DMS114 treated with DMSO at 0.1 percent for 48 hours (cell line): ENCODE measurements at regions not wholly inside any gene's neighbourhood (a gene's known extent, or its start where the extent isn't known, plus 50 kb on each side); places are given as distances from the start of the nearest gene placed in this dataset.

Source experiments
- DNase-seq: peaks from one replicate; lab custom pipeline; 2025; ENCODE audit not compliant: unreplicated experiment; lab: John Stamatoyannopoulos, UW

GRCh38 chr12:30440826-30441602 lies 254.7 kb downstream of the IPO8 start:
- no peak for DNase-seq

GRCh38 chr12:30439201-30439600 lies 256.5 kb downstream of the IPO8 start:
- no peak for DNase-seq

- no peak for DNase-seq
Measured at GRCh38 chr12:30438601-30439041, 257.0 kb downstream of the IPO8 start.

GRCh38 chr12:30437616-30438015 lies 258.1 kb downstream of the IPO8 start:
- no peak for DNase-seq

- DNase-seq: no peak
Measured at GRCh38 chr12:30437044-30437443, 258.6 kb downstream of the IPO8 start.

- no peak for DNase-seq
Measured at GRCh38 chr12:30428098-30428497, 267.6 kb downstream of the IPO8 start.

- no peak for DNase-seq
Measured at GRCh38 chr12:30427555-30427954, 268.1 kb downstream of the IPO8 start.

- DNase-seq: no peak
Measured at GRCh38 chr12:30425445-30425844, 270.2 kb downstream of the IPO8 start.

GRCh38 chr12:30423330-30423729 lies 272.3 kb downstream of the IPO8 start:
- no peak for DNase-seq

- DNase-seq: no peak
Measured at GRCh38 chr12:30422844-30423243, 272.8 kb downstream of the IPO8 start.

- DNase-seq: no peak
Measured at GRCh38 chr12:30420561-30420960, 275.1 kb downstream of the IPO8 start.

- DNase-seq: no peak
Measured at GRCh38 chr12:30417697-30418231, 277.9 kb downstream of the IPO8 start.

GRCh38 chr12:30416631-30417030 lies 279.0 kb downstream of the IPO8 start:
- no peak for DNase-seq

- no peak for DNase-seq
Measured at GRCh38 chr12:30415777-30416176, 279.9 kb downstream of the IPO8 start.

GRCh38 chr12:30414507-30414906 lies 281.2 kb downstream of the IPO8 start:
- DNase-seq: no peak

- DNase-seq: no peak
Measured at GRCh38 chr12:30400349-30400748, 295.3 kb downstream of the IPO8 start.

- DNase-seq: no peak
Measured at GRCh38 chr12:30399859-30400258, 295.8 kb downstream of the IPO8 start.

- DNase-seq: no peak
Measured at GRCh38 chr12:30396576-30396975, 299.1 kb downstream of the IPO8 start.

- no peak for DNase-seq
Measured at GRCh38 chr12:30395190-30395589, 300.5 kb downstream of the IPO8 start.

- no peak for DNase-seq
Measured at GRCh38 chr12:30391766-30392366, 303.8 kb downstream of the IPO8 start.

GRCh38 chr12:30385706-30386105 lies 310.0 kb downstream of the IPO8 start:
- no peak for DNase-seq

GRCh38 chr12:30384976-30385375 lies 310.7 kb downstream of the IPO8 start:
- DNase-seq: no peak
